SK-N-MC (cell line): ENCODE measurements at regions not wholly inside any gene's neighbourhood (a gene's known extent, or its start where the extent isn't known, plus 50 kb on each side); places are given as distances from the start of the nearest gene placed in this dataset.
A peak's percentile ranks its signal among the peaks of the same experiment; 100 is the strongest.

ENCODE experiments used
- DNase-seq: peaks from one replicate; pipeline ENCODE4 v3.0.0-alpha.2; 2011; ENCODE audit warnings: low read depth, low spot score
- H3K27ac ChIP-seq: fragments of 200-600 bp; sonication (generic); 2 replicates; pipeline ENCODE4 v1.5.1; 2016; ENCODE audit warnings: mixed run types
- H3K36me3 ChIP-seq: fragments of 200-600 bp; sonication (generic); 2 replicates; pipeline ENCODE4 v1.6.1; 2017; ENCODE audit warnings: antibody characterized with exemption, low read length, mixed read lengths; ENCODE audit not compliant: insufficient read depth
- H3K4me3 ChIP-seq: fragments of 200-600 bp; sonication (generic); 2 replicates; pipeline ENCODE4 v1.5.1; 2016
- H3K9ac ChIP-seq: fragments of 200-600 bp; sonication (generic); 2 replicates; pipeline ENCODE4 v1.8.0; 2017; ENCODE audit warnings: mixed run types, mixed read lengths; ENCODE audit not compliant: insufficient read length
- H3K9me3 ChIP-seq: fragments of 200-600 bp; sonication (generic); 2 replicates; pipeline ENCODE4 v1.6.1; 2017; ENCODE audit warnings: low read depth, mild to moderate bottlenecking, antibody characterized with exemption, low read length, moderate library complexity, mixed read lengths
- EZH2 ChIP-seq: fragments of 200-600 bp; sonication (generic); IDR thresholded peaks from one replicate; pipeline ENCODE4 v1.6.1; 2017; ENCODE audit warnings: antibody characterized with exemption
- FOXP2 ChIP-seq: optimal IDR thresholded peaks from 2 replicates; pipeline ENCODE3; 2011; ENCODE audit warnings: mild to moderate bottlenecking, moderate library complexity; ENCODE audit not compliant: insufficient read depth; ENCODE audit errors: extremely low read length, control extremely low read depth
- POLR2AphosphoS5 ChIP-seq: IDR thresholded peaks from 2 replicates; pipeline ENCODE4 v1.6.1; 2012; ENCODE audit warnings: mild to moderate bottlenecking, low read depth, low read length, borderline replicate concordance

- Histone ChIP-seq H3K27ac (no peak overlapping the region), H3K4me3 (no peak overlapping the region), H3K9me3 (no peaks in the 10 kb centered on the region), H3K36me3 (no peaks in the 10 kb centered on the region), H3K9ac (no peak overlapping the region)
- DNase-seq: no peak
- TF ChIP-seq FOXP2: no peak
- TF ChIP-seq EZH2: no peak
- TF ChIP-seq POLR2AphosphoS5: no peak
Observed at GRCh38 chr18:73831688-73832087, 315.9 kb downstream of the FBXO15 start.

- Histone ChIP-seq H3K27ac (no peak overlapping the region), H3K9me3 (no peaks in the 10 kb centered on the region), H3K9ac (no peak overlapping the region), H3K4me3 (no peak overlapping the region), H3K36me3 (no peaks in the 10 kb centered on the region)
- TF ChIP-seq FOXP2 (no peak), EZH2 (no peak), POLR2AphosphoS5 (no peak)
- no peak for DNase-seq
Observed at GRCh38 chr18:73829146-73829545, 318.5 kb downstream of the FBXO15 start.

- TF ChIP-seq FOXP2 (no peak), POLR2AphosphoS5 (no peak), EZH2 (no peak)
- Histone ChIP-seq H3K36me3 (no peaks in the 10 kb centered on the region), H3K4me3 (no peak overlapping the region), H3K9me3 (no peaks in the 10 kb centered on the region), H3K9ac (no peak overlapping the region), H3K27ac (no peak overlapping the region)
- DNase-seq: no peak
Observed at GRCh38 chr18:73827801-73828200, 319.8 kb downstream of the FBXO15 start.

GRCh38 chr18:73826098-73826497 is 321.5 kb downstream of the FBXO15 start:
- Histone ChIP-seq H3K4me3 (no peak overlapping the region), H3K27ac (no peak overlapping the region), H3K9ac (no peak overlapping the region), H3K9me3 (no peaks in the 10 kb centered on the region), H3K36me3 (no peaks in the 10 kb centered on the region)
- no peak for DNase-seq
- TF ChIP-seq POLR2AphosphoS5 (no peak), EZH2 (no peak), FOXP2 (no peak)

- DNase-seq: no peak
- no peak overlapping the region for H3K9ac ChIP-seq
- TF ChIP-seq FOXP2 (no peak), EZH2 (no peak), POLR2AphosphoS5 (no peak)
- H3K36me3 ChIP-seq: no peaks in the 10 kb centered on the region
- H3K4me3 ChIP-seq: no peak overlapping the region
- no peaks in the 10 kb centered on the region for H3K9me3 ChIP-seq
- H3K27ac ChIP-seq: no peak overlapping the region
Observed at GRCh38 chr18:73824671-73825070, 323.0 kb downstream of the FBXO15 start.

GRCh38 chr18:73812423-73812822 is 335.2 kb downstream of the FBXO15 start:
- Histone ChIP-seq H3K27ac (no peak overlapping the region), H3K9me3 (no peaks in the 10 kb centered on the region), H3K9ac (no peak overlapping the region), H3K36me3 (no peaks in the 10 kb centered on the region), H3K4me3 (no peak overlapping the region)
- no peak for TF ChIP-seq POLR2AphosphoS5
- TF ChIP-seq EZH2: no peak
- TF ChIP-seq FOXP2: no peak
- DNase-seq: no peak

GRCh38 chr18:73807551-73808192 is 340.0 kb downstream of the FBXO15 start:
- TF ChIP-seq EZH2 (no peak), FOXP2 (no peak), POLR2AphosphoS5 (no peak)
- Histone ChIP-seq H3K36me3 (no peaks in the 10 kb centered on the region), H3K4me3 (no peak overlapping the region), H3K27ac (no peak overlapping the region), H3K9ac (no peak overlapping the region), H3K9me3 (no peaks in the 10 kb centered on the region)
- peak; percentile 57 for DNase-seq

GRCh38 chr18:73805991-73806390 is 341.6 kb downstream of the FBXO15 start:
- Histone ChIP-seq H3K9me3 (no peaks in the 10 kb centered on the region), H3K27ac (no peak overlapping the region)
- DNase-seq: no peak

GRCh38 chr18:73797419-73797818 is 350.2 kb downstream of the FBXO15 start:
- no peak for DNase-seq
- Histone ChIP-seq H3K36me3 (no peaks in the 10 kb centered on the region), H3K4me3 (no peak overlapping the region), H3K9me3 (no peaks in the 10 kb centered on the region), H3K9ac (no peak overlapping the region), H3K27ac (no peak overlapping the region)
- no peak for TF ChIP-seq POLR2AphosphoS5

More at GRCh38 chr18:73805991-73806390, 341.6 kb downstream of the FBXO15 start:
- Histone ChIP-seq H3K4me3 (no peak overlapping the region), H3K9ac (no peak overlapping the region), H3K36me3 (no peaks in the 10 kb centered on the region)
- TF ChIP-seq FOXP2: no peak
- no peak for TF ChIP-seq EZH2
- no peak for TF ChIP-seq POLR2AphosphoS5
